Erythroblast (primary cell): ENCODE measurements at regions not wholly inside any gene's neighbourhood (a gene's known extent, or its start where the extent isn't known, plus 50 kb on each side); places are given as distances from the start of the nearest gene placed in this dataset.

Source experiments
- GATA1 ChIP-seq: IDR thresholded peaks from 2 replicates; pipeline ENCODE4 v1.6.1; 2011; ENCODE audit warnings: low read depth, mild to moderate bottlenecking, control low read depth, low read length, moderate library complexity
- POLR2A ChIP-seq: IDR thresholded peaks from 2 replicates; pipeline ENCODE4 v1.6.1; 2011; ENCODE audit warnings: mild to moderate bottlenecking, low read length

DNA sequence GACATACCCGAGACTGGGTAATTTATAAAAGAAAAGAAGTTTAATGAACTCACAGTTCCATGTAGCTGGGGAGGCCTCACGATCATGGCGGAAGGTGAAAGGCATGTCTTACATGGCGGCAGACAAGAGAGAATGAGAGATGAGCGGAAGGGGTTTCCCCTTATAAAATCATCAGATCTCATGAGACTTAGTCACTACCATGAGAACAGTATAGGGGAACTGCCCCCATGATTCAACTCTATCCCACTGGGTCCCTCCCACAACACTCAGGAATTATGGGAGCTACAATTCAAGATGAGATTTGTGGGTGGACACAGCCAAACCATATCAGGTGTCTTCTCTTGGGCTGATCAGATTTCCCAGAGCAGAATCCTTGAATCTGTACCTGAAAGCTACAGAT lies 617.3 kb upstream of the ID2 start:
- no peak for TF ChIP-seq POLR2A
- TF ChIP-seq GATA1: no peak
